ENCODE measurements at regions not wholly inside any gene's neighbourhood (a gene's known extent, or its start where the extent isn't known, plus 50 kb on each side); places are given as distances from the start of the nearest gene placed in this dataset.

DNA sequence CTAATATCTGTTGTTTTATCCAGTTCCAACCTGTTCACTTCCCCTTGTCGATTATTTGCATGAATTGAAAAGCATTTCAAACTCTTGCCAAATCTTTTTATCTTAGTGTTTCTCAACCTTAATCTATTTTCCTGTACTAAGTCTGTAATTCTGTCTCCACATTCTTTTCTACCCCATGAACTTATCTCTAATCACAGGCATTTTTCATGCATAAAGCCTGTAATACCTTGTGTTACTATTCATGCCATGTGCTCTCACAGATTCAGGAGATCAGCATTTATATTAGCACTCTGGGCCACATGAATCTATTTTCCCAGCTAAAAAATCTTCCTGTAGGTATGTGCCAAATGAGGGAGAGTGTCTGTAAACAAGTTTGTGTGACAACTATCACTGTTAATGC is 1360.9 kb downstream of the STIM2 start:
- intact Hi-C loops (cut with DNase I; ENCODE audit: low total_unique reads) = no loop called here
- Histone ChIP-seq H3K4me1 (no peaks in the 10 kb centered on the region), H3K27ac (no peak overlapping the region), H3K27me3 (no peaks in the 10 kb centered on the region), H3K9me3 (no peaks in the 10 kb centered on the region), H3K36me3 (no peaks in the 10 kb centered on the region), H3K4me3 (no peak overlapping the region)
- DNase-seq (ENCODE audit: low spot score in 2 of 2) = no peak
- TF ChIP-seq POLR2A (IDR thresholded peaks at IDR 0.05) = no peak
- TF ChIP-seq POLR2AphosphoS5 (IDR thresholded peaks at IDR 0.05) = no peak
- no peak for TF ChIP-seq CTCF (IDR thresholded peaks at IDR 0.05)

DNA sequence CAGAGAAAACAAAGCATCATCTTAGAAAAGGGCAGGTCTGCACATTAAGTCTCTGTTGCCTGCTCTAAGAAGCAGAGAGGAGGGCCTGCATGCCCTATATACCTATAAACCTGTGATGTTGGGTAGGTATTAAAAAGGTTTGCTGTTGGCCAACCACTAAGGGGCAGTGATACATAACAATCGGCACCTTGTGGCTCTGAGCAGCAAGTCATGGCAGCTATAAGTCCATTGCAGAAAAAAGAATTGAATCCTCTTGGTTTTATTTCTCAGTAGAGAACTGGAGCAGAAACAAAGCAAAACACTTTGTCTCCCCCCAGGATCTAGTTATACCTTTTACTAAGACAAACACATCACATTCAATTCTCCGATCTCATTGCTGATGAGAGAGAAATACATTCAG is 1364.4 kb downstream of the STIM2 start:
- TF ChIP-seq CTCF (IDR thresholded peaks at IDR 0.05) (no peak), POLR2A (IDR thresholded peaks at IDR 0.05) (no peak), POLR2AphosphoS5 (IDR thresholded peaks at IDR 0.05) (no peak)

GRCh38 chr4:28225689-28226353 is 1365.2 kb downstream of the STIM2 start:
- DNase-seq (ENCODE audit: low spot score in 2 of 2) = no peak
- no peaks in the 10 kb centered on the region for H3K27me3 ChIP-seq
- intact Hi-C loops (cut with DNase I; ENCODE audit: low total_unique reads) = no loop called here
- no peaks in the 10 kb centered on the region for H3K9me3 ChIP-seq
- no peaks in the 10 kb centered on the region for H3K4me1 ChIP-seq
- H3K36me3 ChIP-seq = no peaks in the 10 kb centered on the region
- no peak for TF ChIP-seq CTCF (IDR thresholded peaks at IDR 0.05)
- no peak for TF ChIP-seq POLR2AphosphoS5 (IDR thresholded peaks at IDR 0.05)
- no peak for TF ChIP-seq POLR2A (IDR thresholded peaks at IDR 0.05)
- no peak overlapping the region for H3K4me3 ChIP-seq
- no peak overlapping the region for H3K27ac ChIP-seq

More for the DNA sequence above, 1364.4 kb downstream of the STIM2 start:
- Histone ChIP-seq H3K4me1 (no peaks in the 10 kb centered on the region), H3K27me3 (no peaks in the 10 kb centered on the region), H3K9me3 (no peaks in the 10 kb centered on the region), H3K4me3 (no peak overlapping the region), H3K36me3 (no peaks in the 10 kb centered on the region), H3K27ac (no peak overlapping the region)
- intact Hi-C loops (cut with DNase I; ENCODE audit: low total_unique reads) = no loop called here
- no peak for DNase-seq (ENCODE audit: low spot score in 2 of 2)

GRCh38 chr4:28226962-28227361 is 1366.3 kb downstream of the STIM2 start:
- Histone ChIP-seq H3K4me1 (no peaks in the 10 kb centered on the region), H3K36me3 (no peaks in the 10 kb centered on the region), H3K4me3 (no peak overlapping the region), H3K27me3 (no peaks in the 10 kb centered on the region), H3K27ac (no peak overlapping the region), H3K9me3 (no peaks in the 10 kb centered on the region)
- DNase-seq (ENCODE audit: low spot score in 2 of 2) = no peak
- intact Hi-C loops (cut with DNase I; ENCODE audit: low total_unique reads) = no loop called here
- no peak for TF ChIP-seq CTCF (IDR thresholded peaks at IDR 0.05)
- TF ChIP-seq POLR2A (IDR thresholded peaks at IDR 0.05) = no peak
- no peak for TF ChIP-seq POLR2AphosphoS5 (IDR thresholded peaks at IDR 0.05)

DNA sequence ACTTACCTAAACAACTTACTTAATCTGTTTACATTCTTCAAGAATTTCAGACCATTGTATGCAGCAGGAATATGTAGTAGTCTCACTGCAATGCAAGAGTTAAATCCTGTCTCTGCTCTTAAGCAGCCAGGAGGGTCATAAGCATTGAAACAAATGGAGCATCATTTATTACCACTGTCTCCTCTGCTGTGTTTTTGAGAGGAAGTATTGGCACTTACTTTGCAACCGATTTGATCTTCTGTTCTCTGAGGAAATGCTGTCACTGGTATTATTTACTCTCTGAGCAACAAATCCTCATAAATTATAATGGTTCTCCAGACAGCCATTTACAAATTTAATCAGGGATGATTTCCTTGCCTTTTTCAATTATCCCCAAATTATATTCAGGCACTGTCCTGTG is 1367.1 kb downstream of the STIM2 start:
- H3K36me3 ChIP-seq = no peaks in the 10 kb centered on the region
- no peak overlapping the region for H3K4me3 ChIP-seq
- H3K4me1 ChIP-seq = no peaks in the 10 kb centered on the region
- intact Hi-C loops (cut with DNase I; ENCODE audit: low total_unique reads) = no loop called here
- no peak overlapping the region for H3K27ac ChIP-seq
- TF ChIP-seq POLR2A (IDR thresholded peaks at IDR 0.05) (no peak), CTCF (IDR thresholded peaks at IDR 0.05) (no peak), POLR2AphosphoS5 (IDR thresholded peaks at IDR 0.05) (no peak)
- H3K9me3 ChIP-seq = no peaks in the 10 kb centered on the region
- no peak for DNase-seq (ENCODE audit: low spot score in 2 of 2)
- no peaks in the 10 kb centered on the region for H3K27me3 ChIP-seq
